ENCODE measurements at regions not wholly inside any gene's neighbourhood (a gene's known extent, or its start where the extent isn't known, plus 50 kb on each side); places are given as distances from the start of the nearest gene placed in this dataset.

DNA sequence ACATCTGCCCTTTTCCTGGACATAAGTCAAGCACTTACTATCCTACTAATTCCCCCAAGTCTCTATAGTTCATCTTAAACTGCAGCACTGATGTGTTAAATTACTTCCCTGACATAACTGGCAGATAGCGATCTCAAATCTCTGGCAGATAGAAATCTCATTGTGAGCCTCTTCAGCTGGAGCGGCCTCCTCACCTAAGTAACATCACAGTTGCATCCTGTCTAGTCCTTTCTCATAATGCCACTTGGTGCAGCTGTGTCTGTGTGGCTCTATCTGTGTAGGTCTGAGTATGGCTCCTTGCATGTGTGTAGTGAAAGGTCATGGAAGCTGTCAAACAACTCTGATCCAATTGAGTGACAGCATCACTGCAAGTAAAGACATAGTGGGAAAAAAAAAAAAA lies 53.6 kb upstream of the FST start:
- Mint-ChIP-seq H3K9me3 (ENCODE audit: insufficient read depth) (no peaks in the 10 kb centered on the region), H3K27ac (no peak overlapping the region), H3K27me3 (peaks cover 8% of the 10 kb centered on the region), H3K4me3 (no peak overlapping the region), H3K4me1 (no peaks in the 10 kb centered on the region)
- intact Hi-C loops (cut with micrococcal nuclease) = loop anchor here (5.0 kb wide), 1 partner anchor 800 kb away; no protein-coding TSS in a partner anchor
- Histone ChIP-seq H3K27me3 (replicated peaks in 1 of 4; ENCODE audit: control extremely low read depth in 1 of 4, control insufficient read depth in 3 of 4, insufficient read depth in 4 of 4, low read length in 3 of 4) (no peaks in the 10 kb centered on the region), H4K20me1 (ENCODE audit: control insufficient read depth, insufficient read depth, low read length, poor library complexity, severe bottlenecking) (no peaks in the 10 kb centered on the region), H3K4me2 (replicated peaks; ENCODE audit: low read depth, low read length, poor library complexity, severe bottlenecking) (no peak overlapping the region), H3K4me3 (ENCODE audit: control extremely low read depth in 1 of 5, extremely low read depth in 1 of 5, insufficient read depth in 1 of 5, low read depth in 2 of 5, low read length in 4 of 5) (no peak overlapping the region), H3K79me2 (ENCODE audit: control insufficient read depth, insufficient read depth, low read length) (no peaks in the 10 kb centered on the region), H3K9ac (ENCODE audit: low read length) (no peak overlapping the region), H3K36me3 (replicated peaks in 1 of 2; ENCODE audit: control extremely low read depth in 1 of 2, control insufficient read depth in 1 of 2, extremely low read depth in 1 of 2, insufficient read depth in 2 of 2, low read length in 1 of 2) (no peaks in the 10 kb centered on the region), H3K27ac (ENCODE audit: low read length in 2 of 2) (no peak overlapping the region), H3K9me3 (ENCODE audit: control extremely low read depth in 1 of 3, control insufficient read depth in 2 of 3, insufficient read depth in 1 of 3, low read length in 2 of 3) (no peaks in the 10 kb centered on the region), H2AFZ (ENCODE audit: insufficient read depth, low read depth, low read length, poor library complexity, severe bottlenecking) (no peak overlapping the region), H3K4me1 (ENCODE audit: control insufficient read depth in 2 of 2, insufficient read depth in 2 of 2, low read length in 2 of 2) (no peaks in the 10 kb centered on the region)
- 100% methylated on average over 2 of the region's 2 CpGs for WGBS (ENCODE audit: insufficient coverage)
- no peak for ATAC-seq (ENCODE audit: low read depth)
- POLR2A ChIA-PET = no interaction called here
- no peak for TF ChIP-seq EZH2 (IDR thresholded peaks at IDR 0.05; ENCODE audit: borderline replicate concordance, insufficient read depth, low read depth, low read length, poor library complexity, severe bottlenecking)
- TF ChIP-seq, protein P1, sequence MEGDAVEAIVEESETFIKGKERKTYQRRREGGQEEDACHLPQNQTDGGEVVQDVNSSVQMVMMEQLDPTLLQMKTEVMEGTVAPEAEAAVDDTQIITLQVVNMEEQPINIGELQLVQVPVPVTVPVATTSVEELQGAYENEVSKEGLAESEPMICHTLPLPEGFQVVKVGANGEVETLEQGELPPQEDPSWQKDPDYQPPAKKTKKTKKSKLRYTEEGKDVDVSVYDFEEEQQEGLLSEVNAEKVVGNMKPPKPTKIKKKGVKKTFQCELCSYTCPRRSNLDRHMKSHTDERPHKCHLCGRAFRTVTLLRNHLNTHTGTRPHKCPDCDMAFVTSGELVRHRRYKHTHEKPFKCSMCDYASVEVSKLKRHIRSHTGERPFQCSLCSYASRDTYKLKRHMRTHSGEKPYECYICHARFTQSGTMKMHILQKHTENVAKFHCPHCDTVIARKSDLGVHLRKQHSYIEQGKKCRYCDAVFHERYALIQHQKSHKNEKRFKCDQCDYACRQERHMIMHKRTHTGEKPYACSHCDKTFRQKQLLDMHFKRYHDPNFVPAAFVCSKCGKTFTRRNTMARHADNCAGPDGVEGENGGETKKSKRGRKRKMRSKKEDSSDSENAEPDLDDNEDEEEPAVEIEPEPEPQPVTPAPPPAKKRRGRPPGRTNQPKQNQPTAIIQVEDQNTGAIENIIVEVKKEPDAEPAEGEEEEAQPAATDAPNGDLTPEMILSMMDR (IDR thresholded peaks at IDR 0.05) = no peak
- DNase-seq = no peak
- CTCF ChIA-PET = interaction anchor here (0.6 kb wide), 2 partner anchors 22 to 788 kb away, joined by 3 to 4 read pairs; no protein-coding TSS in a partner anchor

GRCh38 chr5:53427965-53428364 lies 52.5 kb upstream of the FST start:
- TF ChIP-seq EZH2 (IDR thresholded peaks at IDR 0.05; ENCODE audit: borderline replicate concordance, insufficient read depth, low read depth, low read length, poor library complexity, severe bottlenecking) = no peak
- TF ChIP-seq, protein P1 (IDR thresholded peaks at IDR 0.05) = no peak
- Histone ChIP-seq H4K20me1 (ENCODE audit: control insufficient read depth, insufficient read depth, low read length, poor library complexity, severe bottlenecking) (no peaks in the 10 kb centered on the region), H2AFZ (ENCODE audit: insufficient read depth, low read depth, low read length, poor library complexity, severe bottlenecking) (no peak overlapping the region), H3K36me3 (replicated peaks in 1 of 2; ENCODE audit: control extremely low read depth in 1 of 2, control insufficient read depth in 1 of 2, extremely low read depth in 1 of 2, insufficient read depth in 2 of 2, low read length in 1 of 2) (no peaks in the 10 kb centered on the region), H3K4me3 (ENCODE audit: control extremely low read depth in 1 of 5, extremely low read depth in 1 of 5, insufficient read depth in 1 of 5, low read depth in 2 of 5, low read length in 4 of 5) (no peak overlapping the region), H3K27ac (ENCODE audit: low read length in 2 of 2) (no peak overlapping the region), H3K9me3 (ENCODE audit: control extremely low read depth in 1 of 3, control insufficient read depth in 2 of 3, insufficient read depth in 1 of 3, low read length in 2 of 3) (no peaks in the 10 kb centered on the region), H3K4me2 (replicated peaks; ENCODE audit: low read depth, low read length, poor library complexity, severe bottlenecking) (no peak overlapping the region), H3K27me3 (replicated peaks in 1 of 4; ENCODE audit: control extremely low read depth in 1 of 4, control insufficient read depth in 3 of 4, insufficient read depth in 4 of 4, low read length in 3 of 4) (no peaks in the 10 kb centered on the region), H3K79me2 (ENCODE audit: control insufficient read depth, insufficient read depth, low read length) (no peaks in the 10 kb centered on the region), H3K4me1 (ENCODE audit: control insufficient read depth in 2 of 2, insufficient read depth in 2 of 2, low read length in 2 of 2) (no peaks in the 10 kb centered on the region), H3K9ac (ENCODE audit: low read length) (no peak overlapping the region)
- Mint-ChIP-seq H3K27me3 (peaks cover 5% of the 10 kb centered on the region), H3K9me3 (ENCODE audit: insufficient read depth) (no peaks in the 10 kb centered on the region), H3K4me3 (no peak overlapping the region), H3K27ac (no peak overlapping the region), H3K4me1 (no peaks in the 10 kb centered on the region)
- ChIA-PET CTCF (no interaction called here), POLR2A (no interaction called here)
- intact Hi-C loops (cut with micrococcal nuclease) = loop anchor here (5.0 kb wide), 1 partner anchor 799 kb away; no protein-coding TSS in a partner anchor
- no peak for ATAC-seq (ENCODE audit: low read depth)
- no peak for DNase-seq

Measured in B cell (primary cell).